ENCODE measurements at regions not wholly inside any gene's neighbourhood (a gene's known extent, or its start where the extent isn't known, plus 50 kb on each side); places are given as distances from the start of the nearest gene placed in this dataset.

- CTCF ChIA-PET, result no interaction called here
- Mint-ChIP-seq H3K27me3 (no peaks in the 10 kb centered on the region), H3K4me1 (ENCODE audit: low read depth) (peaks cover 6% of the 10 kb centered on the region), H3K4me3 (no peak overlapping the region), H3K9me3 (peaks cover 5% of the 10 kb centered on the region), H3K27ac (no peak overlapping the region), H3K36me3 (ENCODE audit: low read depth) (no peaks in the 10 kb centered on the region)
- H3K4me1 ChIP-seq (ENCODE audit: insufficient read depth, low read length), result peaks cover 10% of the 10 kb centered on the region
- H3K9me3 ChIP-seq (ENCODE audit: control insufficient read depth in 1 of 2, insufficient read depth in 1 of 2, low read length in 2 of 2), result peaks cover 0 to 16% of the 10 kb centered on the region in 2 experiments
- POLR2A ChIA-PET, result no interaction called here
- no peak overlapping the region for H3K4me3 ChIP-seq (ENCODE audit: low read length)
- TF ChIP-seq CTCF (IDR thresholded peaks at IDR 0.05), result no peak
- H3K36me3 ChIP-seq (ENCODE audit: insufficient read depth, low read length), result no peaks in the 10 kb centered on the region
- DNase-seq, result no peak
- no peak overlapping the region for H3K27ac ChIP-seq (ENCODE audit: low read depth in 1 of 2, low read length in 2 of 2)
- H3K27me3 ChIP-seq (ENCODE audit: control insufficient read depth in 1 of 2, insufficient read depth in 2 of 2, low read length in 2 of 2), result no peaks in the 10 kb centered on the region
- intact Hi-C loops (cut with DNase I, micrococcal nuclease), result no loop called here
- no peak for ATAC-seq (ENCODE audit: poor library complexity)
Measured at GRCh38 chr2:203619267-203619878, 84.3 kb upstream of the RAPH1 start.

- no peak for ATAC-seq (ENCODE audit: poor library complexity)
- TF ChIP-seq CTCF (IDR thresholded peaks at IDR 0.05), result no peak
- Mint-ChIP-seq H3K27me3 (no peaks in the 10 kb centered on the region), H3K27ac (no peak overlapping the region), H3K9me3 (peaks cover 5% of the 10 kb centered on the region), H3K36me3 (ENCODE audit: low read depth) (no peaks in the 10 kb centered on the region), H3K4me1 (ENCODE audit: low read depth) (peaks cover 6% of the 10 kb centered on the region), H3K4me3 (no peak overlapping the region)
- H3K9me3 ChIP-seq (ENCODE audit: control insufficient read depth in 1 of 2, insufficient read depth in 1 of 2, low read length in 2 of 2), result peaks cover 0 to 16% of the 10 kb centered on the region in 2 experiments
- no peak overlapping the region for H3K4me3 ChIP-seq (ENCODE audit: low read length)
- DNase-seq, result no peak
- ChIA-PET POLR2A (no interaction called here), CTCF (no interaction called here)
- intact Hi-C loops (cut with DNase I, micrococcal nuclease), result no loop called here
- H3K27ac ChIP-seq (ENCODE audit: low read depth in 1 of 2, low read length in 2 of 2), result no peak overlapping the region
- H3K36me3 ChIP-seq (ENCODE audit: insufficient read depth, low read length), result no peaks in the 10 kb centered on the region
- H3K4me1 ChIP-seq (ENCODE audit: insufficient read depth, low read length), result peaks cover 10% of the 10 kb centered on the region
- H3K27me3 ChIP-seq (ENCODE audit: control insufficient read depth in 1 of 2, insufficient read depth in 2 of 2, low read length in 2 of 2), result no peaks in the 10 kb centered on the region
Measured at GRCh38 chr2:203621981-203622515, 84.4 kb upstream of the CD28 start.

GRCh38 chr2:203623096-203623495 lies 83.3 kb upstream of the CD28 start:
- ATAC-seq (ENCODE audit: poor library complexity) (no peak), DNase-seq (no peak)
- Histone ChIP-seq H3K27ac (ENCODE audit: low read depth in 1 of 2, low read length in 2 of 2) (no peak overlapping the region), H3K4me3 (ENCODE audit: low read length) (no peak overlapping the region), H3K4me1 (ENCODE audit: insufficient read depth, low read length) (peaks cover 10% of the 10 kb centered on the region), H3K36me3 (ENCODE audit: insufficient read depth, low read length) (no peaks in the 10 kb centered on the region), H3K27me3 (ENCODE audit: control insufficient read depth in 1 of 2, insufficient read depth in 2 of 2, low read length in 2 of 2) (no peaks in the 10 kb centered on the region), H3K9me3 (ENCODE audit: control insufficient read depth in 1 of 2, insufficient read depth in 1 of 2, low read length in 2 of 2) (peaks cover 0 to 16% of the 10 kb centered on the region in 2 experiments)
- intact Hi-C loops (cut with DNase I, micrococcal nuclease), result no loop called here
- H3K9me3 Mint-ChIP-seq, result peaks cover 2% of the 10 kb centered on the region
- ChIA-PET POLR2A (interaction anchor here (1.3 kb wide), 1 partner anchor 118 kb away, joined by 3 read pairs; no protein-coding TSS in a partner anchor), CTCF (no interaction called here)
- no peak overlapping the region for H3K4me3 Mint-ChIP-seq
- peaks cover 6% of the 10 kb centered on the region for H3K4me1 Mint-ChIP-seq (ENCODE audit: low read depth)
- no peaks in the 10 kb centered on the region for H3K27me3 Mint-ChIP-seq
- H3K27ac Mint-ChIP-seq, result no peak overlapping the region
- no peak for TF ChIP-seq CTCF (IDR thresholded peaks at IDR 0.05)
- H3K36me3 Mint-ChIP-seq (ENCODE audit: low read depth), result no peaks in the 10 kb centered on the region

Measured in CD4-positive, alpha-beta T cell (primary cell).